ENCODE measurements at regions not wholly inside any gene's neighbourhood (a gene's known extent, or its start where the extent isn't known, plus 50 kb on each side); places are given as distances from the start of the nearest gene placed in this dataset.

DNA sequence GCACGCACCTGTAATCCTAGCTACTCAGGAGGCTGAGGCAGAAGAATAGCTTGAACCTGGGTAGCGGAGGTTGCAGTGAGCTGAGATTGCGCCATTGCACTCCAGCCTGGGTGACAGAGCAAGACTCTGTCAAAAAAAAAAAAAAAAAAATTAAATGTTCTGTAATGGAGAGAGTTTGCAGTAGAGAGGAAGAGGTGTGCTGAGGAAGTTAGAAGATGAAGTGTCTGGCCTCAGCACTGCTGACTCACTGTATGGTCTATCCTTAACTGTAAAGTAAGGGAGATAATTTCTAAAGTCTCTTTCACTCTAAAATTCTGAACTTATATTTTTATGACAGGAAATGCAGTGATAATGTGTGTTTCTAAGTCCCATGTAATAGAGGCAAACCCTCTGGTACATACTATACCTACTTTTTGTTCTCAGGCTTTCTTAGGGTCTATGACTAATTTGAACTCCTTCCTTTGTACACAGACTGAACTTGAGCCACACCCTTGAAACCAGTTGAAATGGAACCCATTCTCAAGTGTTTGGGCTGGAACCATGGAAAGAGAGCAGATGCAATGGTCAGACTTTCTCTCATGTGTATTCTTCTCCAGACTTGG is 278.1 kb upstream of the FAR2 start:
- no peak for DNase-seq (ENCODE audit: extremely low spot score, unreplicated experiment)
- Mint-ChIP-seq H3K36me3 (peaks cover 6% of the 10 kb centered on the region), H3K27me3 (peaks cover 13% of the 10 kb centered on the region), H3K4me3 (no peak overlapping the region), H3K9me3 (peaks cover 2% of the 10 kb centered on the region), H3K27ac (no peak overlapping the region), H3K4me1 (ENCODE audit: unreplicated experiment) (peaks cover 5% of the 10 kb centered on the region)
- TF ChIP-seq, protein P1, sequence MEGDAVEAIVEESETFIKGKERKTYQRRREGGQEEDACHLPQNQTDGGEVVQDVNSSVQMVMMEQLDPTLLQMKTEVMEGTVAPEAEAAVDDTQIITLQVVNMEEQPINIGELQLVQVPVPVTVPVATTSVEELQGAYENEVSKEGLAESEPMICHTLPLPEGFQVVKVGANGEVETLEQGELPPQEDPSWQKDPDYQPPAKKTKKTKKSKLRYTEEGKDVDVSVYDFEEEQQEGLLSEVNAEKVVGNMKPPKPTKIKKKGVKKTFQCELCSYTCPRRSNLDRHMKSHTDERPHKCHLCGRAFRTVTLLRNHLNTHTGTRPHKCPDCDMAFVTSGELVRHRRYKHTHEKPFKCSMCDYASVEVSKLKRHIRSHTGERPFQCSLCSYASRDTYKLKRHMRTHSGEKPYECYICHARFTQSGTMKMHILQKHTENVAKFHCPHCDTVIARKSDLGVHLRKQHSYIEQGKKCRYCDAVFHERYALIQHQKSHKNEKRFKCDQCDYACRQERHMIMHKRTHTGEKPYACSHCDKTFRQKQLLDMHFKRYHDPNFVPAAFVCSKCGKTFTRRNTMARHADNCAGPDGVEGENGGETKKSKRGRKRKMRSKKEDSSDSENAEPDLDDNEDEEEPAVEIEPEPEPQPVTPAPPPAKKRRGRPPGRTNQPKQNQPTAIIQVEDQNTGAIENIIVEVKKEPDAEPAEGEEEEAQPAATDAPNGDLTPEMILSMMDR (conservative IDR thresholded peaks at IDR 0.05) = no peak

DNA sequence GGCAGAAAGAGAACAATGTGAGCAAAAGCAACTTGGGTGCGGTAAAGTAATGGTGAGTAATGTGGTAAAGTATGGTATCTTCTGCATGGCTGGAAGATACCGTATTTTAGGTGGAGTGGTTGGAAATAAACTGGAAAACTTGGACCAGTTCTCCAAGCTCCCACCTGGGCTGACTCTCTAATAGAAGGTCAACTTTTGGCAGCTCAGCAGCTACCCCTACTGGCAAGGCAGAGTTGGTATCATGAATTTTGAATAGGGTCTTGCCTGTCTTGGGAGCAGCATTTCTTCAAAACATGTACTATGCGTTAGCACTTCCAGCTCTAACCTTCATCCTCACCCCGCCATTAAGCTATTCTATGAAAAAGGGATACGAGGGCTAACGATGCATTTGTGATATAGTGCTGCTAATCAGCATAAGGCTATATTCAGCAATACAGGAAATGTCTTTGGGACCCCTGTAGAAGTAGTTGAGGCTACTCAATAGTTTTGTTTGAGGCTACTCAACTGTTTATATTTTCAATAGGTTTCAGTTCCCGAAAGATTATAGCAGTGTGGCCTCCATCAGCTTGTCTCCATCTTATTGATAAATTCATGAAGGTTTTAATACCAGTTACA is 276.3 kb upstream of the FAR2 start:
- Mint-ChIP-seq H3K27ac (no peak overlapping the region), H3K9me3 (no peaks in the 10 kb centered on the region), H3K4me1 (ENCODE audit: unreplicated experiment) (peaks cover 5% of the 10 kb centered on the region), H3K4me3 (no peak overlapping the region), H3K27me3 (peaks cover 21% of the 10 kb centered on the region), H3K36me3 (peaks cover 6% of the 10 kb centered on the region)
- no peak for DNase-seq (ENCODE audit: extremely low spot score, unreplicated experiment)
- TF ChIP-seq, protein P1 (conservative IDR thresholded peaks at IDR 0.05) = peak; percentile 83

DNA sequence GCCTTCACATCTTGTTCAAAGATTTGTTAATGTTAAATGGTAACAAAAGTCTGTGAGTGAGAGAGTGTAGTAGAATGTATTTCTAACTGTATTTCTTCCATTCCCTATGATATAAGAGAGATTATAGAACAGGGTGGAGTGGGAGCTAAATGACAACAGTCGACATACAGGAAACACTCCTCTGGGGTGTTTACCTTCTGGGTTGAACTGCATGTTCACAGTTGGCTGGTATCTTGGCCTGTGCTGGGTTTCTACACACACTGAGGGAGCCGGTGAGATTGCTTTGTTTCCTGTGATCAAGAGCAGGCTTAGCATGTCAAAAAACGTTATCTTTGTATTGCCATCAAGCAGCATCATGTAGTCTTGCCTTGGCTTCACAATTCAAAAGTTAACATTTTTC is 274.3 kb upstream of the FAR2 start:
- no peak for DNase-seq (ENCODE audit: extremely low spot score, unreplicated experiment)
- Mint-ChIP-seq H3K4me3 (no peak overlapping the region), H3K27ac (no peak overlapping the region), H3K36me3 (no peaks in the 10 kb centered on the region), H3K27me3 (peaks cover 14% of the 10 kb centered on the region), H3K4me1 (ENCODE audit: unreplicated experiment) (no peaks in the 10 kb centered on the region), H3K9me3 (no peaks in the 10 kb centered on the region)
- TF ChIP-seq, protein P1 (conservative IDR thresholded peaks at IDR 0.05) = no peak

DNA sequence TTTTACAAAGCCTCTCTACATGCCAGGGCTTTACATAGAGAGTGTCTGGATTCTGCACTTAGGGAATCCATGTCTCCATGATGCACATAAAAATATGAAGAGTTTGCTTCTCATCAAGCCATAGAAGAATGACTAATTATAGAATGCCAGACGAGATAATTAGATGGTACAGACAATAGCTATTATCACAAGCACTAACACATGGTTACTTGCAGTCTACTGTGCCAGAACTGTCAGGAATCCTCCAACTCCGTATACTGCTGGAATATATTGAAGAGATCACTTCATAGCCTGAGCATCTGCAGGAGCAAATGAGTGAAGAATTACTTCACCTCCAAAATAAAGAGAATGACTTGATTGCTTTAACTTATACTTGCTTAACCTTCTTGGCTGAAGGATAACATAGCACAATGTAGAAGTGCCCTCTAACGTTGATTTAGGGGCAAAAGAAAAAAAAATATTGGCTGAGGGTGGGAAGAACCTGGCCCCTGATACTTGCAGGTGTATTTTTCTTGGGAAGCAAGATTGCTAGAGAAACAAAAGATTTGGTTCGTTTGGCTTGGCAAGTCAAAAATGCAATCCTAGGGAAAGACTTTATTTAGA is 272.8 kb upstream of the FAR2 start:
- H3K9me3 Mint-ChIP-seq = no peaks in the 10 kb centered on the region
- peaks cover 14% of the 10 kb centered on the region for H3K27me3 Mint-ChIP-seq
- DNase-seq (ENCODE audit: extremely low spot score, unreplicated experiment) = no peak
- H3K27ac Mint-ChIP-seq = no peak overlapping the region
- no peaks in the 10 kb centered on the region for H3K36me3 Mint-ChIP-seq
- TF ChIP-seq, protein P1 (conservative IDR thresholded peaks at IDR 0.05) = no peak
- no peak overlapping the region for H3K4me3 Mint-ChIP-seq
- no peaks in the 10 kb centered on the region for H3K4me1 Mint-ChIP-seq (ENCODE audit: unreplicated experiment)

DNA sequence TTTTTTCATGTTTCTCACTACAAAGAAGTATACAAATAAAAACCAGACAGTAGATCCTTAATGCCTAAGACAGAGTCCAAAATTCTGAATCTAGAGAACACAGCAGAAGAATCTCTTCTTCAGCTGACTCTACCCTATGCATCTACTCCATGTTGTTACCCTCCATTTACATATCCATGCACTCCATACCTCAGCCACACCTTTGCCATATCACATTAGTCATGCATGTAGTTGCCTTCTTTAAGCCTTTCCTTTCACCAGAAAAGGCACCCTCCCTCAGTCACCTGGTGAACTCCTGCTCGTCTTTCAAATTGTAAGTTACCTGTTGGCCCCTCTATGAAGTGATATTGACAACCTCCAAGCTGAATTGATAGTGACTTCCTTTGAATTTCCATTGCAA is 271.2 kb upstream of the FAR2 start:
- TF ChIP-seq, protein P1 (conservative IDR thresholded peaks at IDR 0.05) = no peak
- Mint-ChIP-seq H3K27me3 (peaks cover 10% of the 10 kb centered on the region), H3K4me3 (no peak overlapping the region), H3K36me3 (no peaks in the 10 kb centered on the region), H3K4me1 (ENCODE audit: unreplicated experiment) (no peaks in the 10 kb centered on the region), H3K27ac (no peak overlapping the region), H3K9me3 (no peaks in the 10 kb centered on the region)
- DNase-seq (ENCODE audit: extremely low spot score, unreplicated experiment) = no peak

Data from type B pancreatic cell (in vitro differentiated cells).